WERI-Rb-1 (cell line): ENCODE measurements at regions not wholly inside any gene's neighbourhood (a gene's known extent, or its start where the extent isn't known, plus 50 kb on each side); places are given as distances from the start of the nearest gene placed in this dataset.

ENCODE experiments used
- DNase-seq: peaks from one replicate; pipeline ENCODE4 v3.0.0-alpha.2; 2020
- H3K27ac ChIP-seq: fragments of 250-450 bp; sonication (Bioruptor Pico); 2 replicates; pipeline ENCODE4 v1.5.1; 2020; ENCODE audit warnings: mild to moderate bottlenecking, moderate library complexity
- H3K27me3 ChIP-seq: fragments of 250-450 bp; sonication (Bioruptor Pico); 2 replicates; pipeline ENCODE4 v1.5.1; 2021; ENCODE audit warnings: mild to moderate bottlenecking, low read depth, moderate library complexity; ENCODE audit not compliant: insufficient read depth, severe bottlenecking
- H3K36me3 ChIP-seq: fragments of 250-450 bp; sonication (Bioruptor Pico); 2 replicates; pipeline ENCODE4 v1.5.1; 2020; ENCODE audit warnings: mild to moderate bottlenecking, moderate library complexity
- H3K4me3 ChIP-seq: 2 replicates; pipeline ENCODE4 v1.5.1; 2011; ENCODE audit warnings: low read depth, mild to moderate bottlenecking, control low read depth, low read length
- H3K9me3 ChIP-seq: fragments of 250-450 bp; sonication (Bioruptor Pico); 2 replicates; pipeline ENCODE4 v1.5.1; 2021; ENCODE audit warnings: mild to moderate bottlenecking, moderate library complexity; ENCODE audit not compliant: severe bottlenecking
- CTCF ChIP-seq: IDR thresholded peaks from 2 replicates; pipeline ENCODE4 v1.5.1; 2011; ENCODE audit warnings: low read depth, mild to moderate bottlenecking, control low read depth, inconsistent platforms, low read length

DNA sequence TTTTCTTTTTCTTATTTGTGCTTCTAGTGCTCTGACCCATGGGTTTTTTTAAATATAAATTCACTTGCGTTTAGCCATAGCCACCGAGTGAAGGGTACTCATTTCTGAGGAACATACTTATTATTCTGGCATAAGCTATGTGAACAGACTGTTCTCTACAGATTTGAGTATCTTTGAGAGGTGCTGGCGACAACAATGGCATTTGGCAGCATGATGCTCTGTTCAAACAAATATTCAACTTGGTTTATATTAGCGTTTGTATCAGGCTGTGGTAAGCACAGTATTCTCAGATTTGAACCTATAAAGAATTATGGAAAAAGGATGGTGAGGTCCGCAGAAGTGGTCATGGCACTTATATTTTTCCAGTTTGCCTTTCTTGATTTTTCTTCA is 108.7 kb upstream of the LIMCH1 start:
- TF ChIP-seq CTCF, result no peak
- H3K4me3 ChIP-seq, result no peak overlapping the region
- DNase-seq, result no peak
- H3K36me3 ChIP-seq, result no peaks in the 10 kb centered on the region
- H3K9me3 ChIP-seq, result no peaks in the 10 kb centered on the region
- H3K27ac ChIP-seq, result no peak overlapping the region
- no peaks in the 10 kb centered on the region for H3K27me3 ChIP-seq

GRCh38 chr4:41430792-41431191 is 107.2 kb upstream of the LIMCH1 start:
- H3K36me3 ChIP-seq, result no peaks in the 10 kb centered on the region
- H3K4me3 ChIP-seq, result no peak overlapping the region
- H3K27ac ChIP-seq, result no peak overlapping the region
- peaks cover 3% of the 10 kb centered on the region for H3K9me3 ChIP-seq
- TF ChIP-seq CTCF, result no peak
- no peaks in the 10 kb centered on the region for H3K27me3 ChIP-seq
- no peak for DNase-seq

DNA sequence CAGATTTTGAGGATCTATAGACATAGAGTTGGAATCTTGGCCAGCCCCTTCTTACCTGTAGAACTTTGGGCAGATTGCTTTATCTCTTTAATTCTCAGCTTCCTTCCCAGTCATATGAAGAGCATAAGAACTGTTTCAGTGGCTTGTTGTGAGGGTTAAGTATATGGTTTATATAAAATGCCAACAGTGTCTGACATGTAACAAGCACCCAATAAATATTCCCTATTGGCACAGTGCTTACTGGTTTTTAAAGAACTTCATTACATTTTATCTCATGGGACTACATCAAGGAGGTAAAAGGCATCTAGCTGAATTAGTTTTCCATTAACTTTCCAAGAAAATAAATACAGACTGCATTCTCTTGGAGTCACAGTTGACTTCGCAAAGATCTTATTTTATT is 106.7 kb upstream of the LIMCH1 start:
- no peak overlapping the region for H3K4me3 ChIP-seq
- H3K27me3 ChIP-seq, result no peaks in the 10 kb centered on the region
- H3K27ac ChIP-seq, result no peak overlapping the region
- peaks cover 3% of the 10 kb centered on the region for H3K9me3 ChIP-seq
- no peak for TF ChIP-seq CTCF
- DNase-seq, result no peak
- H3K36me3 ChIP-seq, result no peaks in the 10 kb centered on the region

- H3K36me3 ChIP-seq, result no peaks in the 10 kb centered on the region
- no peak for TF ChIP-seq CTCF
- no peak for DNase-seq
- H3K27me3 ChIP-seq, result no peaks in the 10 kb centered on the region
- H3K9me3 ChIP-seq, result peaks cover 3% of the 10 kb centered on the region
- no peak overlapping the region for H3K4me3 ChIP-seq
- no peak overlapping the region for H3K27ac ChIP-seq
Observed at GRCh38 chr4:41432219-41432618, 105.7 kb upstream of the LIMCH1 start.

DNA sequence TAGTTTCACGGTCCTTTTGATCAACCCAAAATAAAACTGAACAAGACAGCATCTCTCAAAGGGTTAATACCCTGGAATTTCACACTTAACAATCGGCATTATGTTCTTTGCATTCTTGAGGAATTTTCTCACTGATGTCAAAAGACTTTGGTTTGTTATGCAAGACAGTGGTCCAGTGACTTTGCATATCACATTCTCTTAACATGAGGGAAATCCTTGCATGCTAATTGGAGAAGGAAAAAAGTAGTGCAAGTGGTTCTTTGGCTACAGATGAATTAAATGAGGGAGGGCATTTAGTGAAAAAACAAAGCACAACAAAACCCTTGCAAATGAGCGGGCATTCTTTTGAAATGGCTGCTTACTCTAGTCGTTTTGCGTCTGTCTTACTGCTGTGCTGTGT is 105.1 kb upstream of the LIMCH1 start:
- Histone ChIP-seq H3K27me3 (no peaks in the 10 kb centered on the region), H3K4me3 (no peak overlapping the region), H3K27ac (no peak overlapping the region), H3K9me3 (peaks cover 3% of the 10 kb centered on the region), H3K36me3 (no peaks in the 10 kb centered on the region)
- no peak for DNase-seq
- TF ChIP-seq CTCF, result no peak

DNA sequence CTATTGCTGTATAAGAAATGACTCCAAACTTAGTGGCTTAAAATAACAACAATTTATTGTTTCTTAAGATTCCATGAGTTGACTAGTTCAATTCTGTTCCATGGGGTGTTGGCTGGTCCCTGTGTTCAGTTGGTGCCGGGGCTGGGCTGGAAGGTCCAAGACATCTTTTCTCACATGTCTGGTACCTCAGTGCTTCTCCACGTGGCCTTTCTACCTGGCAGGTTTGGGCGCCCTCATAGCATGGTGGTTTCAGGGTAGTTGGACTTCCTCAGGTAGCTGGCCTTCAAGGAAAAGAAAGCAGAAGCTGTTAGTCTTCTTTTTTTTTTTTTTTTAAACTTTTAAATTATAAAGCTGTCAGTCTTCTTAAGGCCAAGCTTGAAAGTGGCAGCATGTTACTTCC is 104.6 kb upstream of the LIMCH1 start:
- Histone ChIP-seq H3K9me3 (peaks cover 3% of the 10 kb centered on the region), H3K36me3 (no peaks in the 10 kb centered on the region), H3K27me3 (no peaks in the 10 kb centered on the region), H3K4me3 (no peak overlapping the region), H3K27ac (no peak overlapping the region)
- no peak for DNase-seq
- no peak for TF ChIP-seq CTCF
